OCI-LY7 (cell line): ENCODE measurements at regions not wholly inside any gene's neighbourhood (a gene's known extent, or its start where the extent isn't known, plus 50 kb on each side); places are given as distances from the start of the nearest gene placed in this dataset.

Source experiments
- BruUV-seq: library from RNA; stranded (reverse); fragments of 400-500 nt; replicated peaks from 2 replicates; lab custom pipeline; 2021; lab: Mats Ljungman, UMichigan
- CTCF ChIA-PET: fragments of 300-600 bp; sonication (Branson Sonifier 250); formaldehyde crosslinking; loops from one replicate; lab custom pipeline; 2022; ENCODE audit warnings: antibody characterized with exemption; ENCODE audit not compliant: unreplicated experiment; lab: Charles Lee
- POLR2A ChIA-PET: fragments of 300-600 bp; sonication (Branson Sonifier 250); formaldehyde crosslinking; loops from one replicate; lab custom pipeline; 2022; ENCODE audit warnings: antibody characterized with exemption; lab: Charles Lee
- DNase-seq: peaks from one replicate; pipeline ENCODE4 v3.0.0-alpha.2; 2015; ENCODE audit warnings: low spot score
- H2AFZ ChIP-seq: fragments of 200-600 bp; sonication (generic), shearing (Covaris generic); 2 replicates; pipeline ENCODE4 v1.6.1; 2014; ENCODE audit warnings: mild to moderate bottlenecking, antibody characterized with exemption, low read length, moderate library complexity
- H3K27ac ChIP-seq: fragments of 200-600 bp; sonication (generic); 2 replicates; pipeline ENCODE4 v1.5.1; 2014; ENCODE audit warnings: mixed run types, low read depth, mild to moderate bottlenecking, moderate library complexity, low read length, inconsistent platforms; ENCODE audit not compliant: poor library complexity, severe bottlenecking
- H3K36me3 ChIP-seq: fragments of 200-600 bp; sonication (generic); 2 replicates; pipeline ENCODE4 v1.6.1; 2014; ENCODE audit warnings: mild to moderate bottlenecking, antibody characterized with exemption, low read length, moderate library complexity, mixed read lengths; ENCODE audit not compliant: insufficient read depth
- H3K4me1 ChIP-seq: fragments of 200-600 bp; sonication (generic); 2 replicates; pipeline ENCODE4 v1.5.1; 2014; ENCODE audit warnings: mild to moderate bottlenecking, low read length; ENCODE audit not compliant: insufficient read depth, poor library complexity, severe bottlenecking
- H3K4me2 ChIP-seq: fragments of 200-600 bp; sonication (generic); 2 replicates; pipeline ENCODE4 v1.6.1; 2014; ENCODE audit warnings: mild to moderate bottlenecking, low read length
- H3K4me3 ChIP-seq: fragments of 200-600 bp; sonication (generic); 2 replicates; pipeline ENCODE4 v1.5.1; 2014; ENCODE audit warnings: mild to moderate bottlenecking, low read depth, low read length; ENCODE audit not compliant: poor library complexity, severe bottlenecking
- H3K79me2 ChIP-seq: fragments of 200-600 bp; sonication (generic); 2 replicates; pipeline ENCODE4 v1.6.1; 2016; ENCODE audit warnings: low read depth, mild to moderate bottlenecking, low read length, moderate library complexity, mixed read lengths; ENCODE audit not compliant: insufficient read depth
- H3K9me2 ChIP-seq: fragments of 200-600 bp; sonication (generic); 2 replicates; pipeline ENCODE4 v1.6.1; 2016; ENCODE audit warnings: mild to moderate bottlenecking, low read length, mixed read lengths; ENCODE audit not compliant: insufficient read depth
- H3K9me3 ChIP-seq: fragments of 200-600 bp; sonication (generic); 2 replicates; pipeline ENCODE4 v1.6.1; 2014; ENCODE audit warnings: mild to moderate bottlenecking, mixed run types, low read length, mixed read lengths
- H4K20me1 ChIP-seq: fragments of 200-600 bp; sonication (generic); 2 replicates; pipeline ENCODE4 v1.6.1; 2014; ENCODE audit warnings: mild to moderate bottlenecking, antibody characterized with exemption, low read length, moderate library complexity, mixed read lengths; ENCODE audit not compliant: insufficient read depth
- EZH2phosphoT487 ChIP-seq: fragments of 200-600 bp; sonication (generic); IDR thresholded peaks from 2 replicates; pipeline ENCODE4 v1.6.1; 2018; ENCODE audit warnings: low read depth, borderline replicate concordance, mild to moderate bottlenecking, mixed run types, antibody characterized with exemption, low read length, moderate library complexity, mixed read lengths
- intact Hi-C: fragments of 100-400 bp; cut with micrococcal nuclease; formaldehyde crosslinking; loops from one replicate; pipeline ENCODE4 v1.10.0; 2022; ENCODE audit not compliant: unreplicated experiment
- TF ChIP-seq, protein P1 (sequence below): fragments of 200-600 bp; sonication (generic); conservative IDR thresholded peaks from 2 replicates; pipeline ENCODE4 v1.5.1; 2014; ENCODE audit warnings: mild to moderate bottlenecking, antibody characterized with exemption, low read length, moderate library complexity, mixed read lengths

DNA sequence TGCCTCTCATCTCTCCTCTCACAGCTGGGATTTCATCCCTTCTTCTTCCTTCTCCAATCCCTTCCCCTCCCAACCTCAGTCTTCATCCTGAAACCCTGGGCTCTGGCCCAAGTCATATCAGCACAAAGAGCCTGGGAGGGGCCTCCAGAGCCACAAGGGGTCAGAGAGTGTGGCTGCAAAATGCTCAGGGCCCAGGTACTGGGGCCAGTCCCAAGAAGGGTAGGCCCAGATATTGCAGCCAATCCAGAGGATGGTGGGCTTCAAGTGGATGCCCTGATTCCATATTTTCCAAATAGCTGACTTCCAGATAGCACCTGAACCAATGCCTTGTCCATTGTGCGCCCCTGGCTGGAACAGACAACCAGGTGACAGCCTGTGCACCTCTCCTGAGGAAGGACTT lies 193.9 kb downstream of the MED10 start:
- no peak overlapping the region for H3K4me3 ChIP-seq
- no peaks in the 10 kb centered on the region for H3K79me2 ChIP-seq
- H2AFZ ChIP-seq = no peak overlapping the region
- TF ChIP-seq EZH2phosphoT487 = no peak
- TF ChIP-seq, protein P1, sequence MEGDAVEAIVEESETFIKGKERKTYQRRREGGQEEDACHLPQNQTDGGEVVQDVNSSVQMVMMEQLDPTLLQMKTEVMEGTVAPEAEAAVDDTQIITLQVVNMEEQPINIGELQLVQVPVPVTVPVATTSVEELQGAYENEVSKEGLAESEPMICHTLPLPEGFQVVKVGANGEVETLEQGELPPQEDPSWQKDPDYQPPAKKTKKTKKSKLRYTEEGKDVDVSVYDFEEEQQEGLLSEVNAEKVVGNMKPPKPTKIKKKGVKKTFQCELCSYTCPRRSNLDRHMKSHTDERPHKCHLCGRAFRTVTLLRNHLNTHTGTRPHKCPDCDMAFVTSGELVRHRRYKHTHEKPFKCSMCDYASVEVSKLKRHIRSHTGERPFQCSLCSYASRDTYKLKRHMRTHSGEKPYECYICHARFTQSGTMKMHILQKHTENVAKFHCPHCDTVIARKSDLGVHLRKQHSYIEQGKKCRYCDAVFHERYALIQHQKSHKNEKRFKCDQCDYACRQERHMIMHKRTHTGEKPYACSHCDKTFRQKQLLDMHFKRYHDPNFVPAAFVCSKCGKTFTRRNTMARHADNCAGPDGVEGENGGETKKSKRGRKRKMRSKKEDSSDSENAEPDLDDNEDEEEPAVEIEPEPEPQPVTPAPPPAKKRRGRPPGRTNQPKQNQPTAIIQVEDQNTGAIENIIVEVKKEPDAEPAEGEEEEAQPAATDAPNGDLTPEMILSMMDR = no peak
- BruUV-seq = no TSS peak
- H3K9me3 ChIP-seq = no peaks in the 10 kb centered on the region
- H3K9me2 ChIP-seq = no peaks in the 10 kb centered on the region
- intact Hi-C loops = loop anchor here (10.0 kb wide), 2 partner anchors 470 to 550 kb away; no protein-coding TSS in a partner anchor
- no peak for DNase-seq
- no peak overlapping the region for H3K27ac ChIP-seq
- H3K36me3 ChIP-seq = no peaks in the 10 kb centered on the region
- no peaks in the 10 kb centered on the region for H4K20me1 ChIP-seq
- no peak overlapping the region for H3K4me2 ChIP-seq
- CTCF ChIA-PET = no interaction called here
- POLR2A ChIA-PET = interaction anchor here (0.7 kb wide), 1 partner anchor 21 kb away, joined by 3 read pairs; no protein-coding TSS in a partner anchor
- H3K4me1 ChIP-seq = peaks cover 35% of the 10 kb centered on the region

DNA sequence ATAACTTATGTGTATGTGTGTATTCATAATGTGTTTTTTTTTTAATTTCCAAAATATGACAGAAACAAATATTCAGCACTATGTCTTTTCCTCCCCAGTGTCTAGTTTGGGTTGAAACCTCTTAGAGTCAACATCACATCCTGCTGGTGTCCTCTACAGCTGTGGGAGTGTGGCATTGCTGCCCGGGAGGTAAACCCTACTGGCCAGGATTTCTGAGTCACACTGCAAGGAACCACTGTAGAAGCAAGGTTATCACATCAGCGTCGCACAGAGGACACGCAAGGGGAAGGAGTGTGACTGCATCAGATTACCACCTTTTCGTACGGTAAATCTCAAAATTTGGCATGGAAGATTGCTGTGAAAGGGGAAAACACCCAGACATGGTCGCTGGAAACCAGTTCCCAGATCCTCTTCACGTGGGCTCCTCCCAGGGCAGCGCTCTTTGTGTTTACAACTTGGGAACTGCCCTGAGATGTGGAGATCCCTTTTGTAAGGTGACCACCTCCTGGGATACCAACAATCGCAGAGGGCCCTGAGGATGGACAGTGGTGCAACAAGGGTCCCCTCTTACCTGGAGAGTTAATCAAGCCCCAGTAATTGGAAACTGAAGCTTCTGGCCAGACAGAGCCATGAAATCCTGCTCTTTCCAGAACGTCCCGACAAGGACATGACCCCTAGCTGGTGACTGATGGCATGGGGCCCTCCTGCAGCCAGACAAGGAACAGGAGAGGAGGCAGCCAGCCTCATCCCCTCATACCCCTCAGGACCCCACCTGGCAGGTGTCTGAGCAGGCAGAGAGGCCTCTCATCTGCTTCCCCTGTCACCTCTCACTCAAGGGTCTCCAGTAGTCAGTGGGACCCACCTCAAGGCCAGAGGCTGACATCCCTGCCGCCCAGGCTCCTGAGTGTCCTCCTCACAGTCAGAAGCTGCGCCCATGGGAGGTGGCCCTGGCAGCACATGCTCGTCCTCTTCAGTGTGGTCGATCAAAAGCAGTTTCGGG lies 194.7 kb downstream of the MED10 start:
- ChIA-PET CTCF (no interaction called here), POLR2A (interaction anchor here (0.7 to 0.9 kb wide), 2 partner anchors 12 to 20 kb away, joined by 3 read pairs; no protein-coding TSS in a partner anchor)
- Histone ChIP-seq H3K27ac (no peak overlapping the region), H3K9me3 (no peaks in the 10 kb centered on the region), H3K4me1 (peaks cover 27% of the 10 kb centered on the region), H3K79me2 (no peaks in the 10 kb centered on the region), H2AFZ (no peak overlapping the region), H4K20me1 (no peaks in the 10 kb centered on the region), H3K36me3 (no peaks in the 10 kb centered on the region), H3K9me2 (no peaks in the 10 kb centered on the region), H3K4me3 (no peak overlapping the region), H3K4me2 (no peak overlapping the region)
- no peak for TF ChIP-seq EZH2phosphoT487
- TF ChIP-seq, protein P1 = no peak
- intact Hi-C loops = loop anchor here (10.0 kb wide), 2 partner anchors 471 to 551 kb away; no protein-coding TSS in a partner anchor
- BruUV-seq = no TSS peak
- no peak for DNase-seq
